ENCODE measurements at regions not wholly inside any gene's neighbourhood (a gene's known extent, or its start where the extent isn't known, plus 50 kb on each side); places are given as distances from the start of the nearest gene placed in this dataset.
"Not testable (repeated sequence)": the region's sequence is repeated elsewhere in the genome, so short reads cannot be mapped to it uniquely, and the experiment has no call there.

DNA sequence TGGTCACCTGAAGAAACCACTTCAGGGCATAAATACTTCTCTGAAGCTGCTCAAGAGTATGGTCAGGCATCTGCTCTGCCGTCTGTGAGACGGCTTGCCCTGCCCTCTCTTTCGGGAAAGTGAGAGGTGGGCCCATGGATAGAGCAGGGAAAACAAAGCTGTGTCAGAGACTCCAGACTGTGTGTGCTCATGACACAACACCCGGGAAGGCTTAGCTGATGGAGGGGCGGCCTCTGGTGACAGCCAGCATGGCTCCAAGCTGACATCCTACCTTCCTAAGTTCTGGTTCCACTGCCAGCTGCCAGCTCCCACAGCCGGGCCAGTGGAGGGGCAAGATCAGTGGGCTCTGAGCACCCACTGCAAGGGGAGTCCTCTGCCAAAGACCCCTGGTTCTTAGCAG lies 215.3 kb downstream of the ANKRD30B start:
- DNase-seq, result no peak
- Histone ChIP-seq H3K9me3 (no peaks in the 10 kb centered on the region), H3K4me1 (no peaks in the 10 kb centered on the region), H3K36me3 (no peaks in the 10 kb centered on the region), H3K27ac (no peak overlapping the region), H3K4me3 (no peak overlapping the region), H3K27me3 (no peaks in the 10 kb centered on the region)
- TF ChIP-seq, protein P1, sequence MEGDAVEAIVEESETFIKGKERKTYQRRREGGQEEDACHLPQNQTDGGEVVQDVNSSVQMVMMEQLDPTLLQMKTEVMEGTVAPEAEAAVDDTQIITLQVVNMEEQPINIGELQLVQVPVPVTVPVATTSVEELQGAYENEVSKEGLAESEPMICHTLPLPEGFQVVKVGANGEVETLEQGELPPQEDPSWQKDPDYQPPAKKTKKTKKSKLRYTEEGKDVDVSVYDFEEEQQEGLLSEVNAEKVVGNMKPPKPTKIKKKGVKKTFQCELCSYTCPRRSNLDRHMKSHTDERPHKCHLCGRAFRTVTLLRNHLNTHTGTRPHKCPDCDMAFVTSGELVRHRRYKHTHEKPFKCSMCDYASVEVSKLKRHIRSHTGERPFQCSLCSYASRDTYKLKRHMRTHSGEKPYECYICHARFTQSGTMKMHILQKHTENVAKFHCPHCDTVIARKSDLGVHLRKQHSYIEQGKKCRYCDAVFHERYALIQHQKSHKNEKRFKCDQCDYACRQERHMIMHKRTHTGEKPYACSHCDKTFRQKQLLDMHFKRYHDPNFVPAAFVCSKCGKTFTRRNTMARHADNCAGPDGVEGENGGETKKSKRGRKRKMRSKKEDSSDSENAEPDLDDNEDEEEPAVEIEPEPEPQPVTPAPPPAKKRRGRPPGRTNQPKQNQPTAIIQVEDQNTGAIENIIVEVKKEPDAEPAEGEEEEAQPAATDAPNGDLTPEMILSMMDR (IDR thresholded peaks at IDR 0.05), result no peak
- intact Hi-C loops (cut with DNase I; ENCODE audit: low total_unique reads), result no loop called here

DNA sequence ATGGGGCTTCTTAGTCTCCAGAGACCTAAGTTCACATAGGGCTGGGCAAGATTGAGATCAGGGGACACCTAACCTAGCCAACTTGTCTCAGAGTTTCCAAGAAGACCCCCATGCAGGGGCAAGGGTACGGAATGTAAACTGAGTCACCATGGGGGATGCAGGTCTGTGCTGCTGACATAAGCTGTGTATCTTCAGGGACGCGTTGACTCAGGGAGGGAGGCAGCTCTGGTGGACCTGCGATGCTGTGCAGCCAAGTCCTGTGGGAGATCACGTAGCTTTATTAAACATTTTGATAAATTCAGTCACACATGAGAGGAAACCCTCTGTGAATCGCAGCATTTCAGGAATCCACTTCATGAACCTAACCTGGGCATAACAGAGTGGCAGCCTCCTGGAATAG lies 216.0 kb downstream of the ANKRD30B start:
- intact Hi-C loops (cut with DNase I; ENCODE audit: low total_unique reads), result no loop called here
- TF ChIP-seq, protein P1 (IDR thresholded peaks at IDR 0.05), result no peak
- Histone ChIP-seq H3K27ac (no peak overlapping the region), H3K4me1 (no peaks in the 10 kb centered on the region), H3K4me3 (no peak overlapping the region), H3K9me3 (no peaks in the 10 kb centered on the region), H3K36me3 (no peaks in the 10 kb centered on the region), H3K27me3 (no peaks in the 10 kb centered on the region)
- no peak for DNase-seq

DNA sequence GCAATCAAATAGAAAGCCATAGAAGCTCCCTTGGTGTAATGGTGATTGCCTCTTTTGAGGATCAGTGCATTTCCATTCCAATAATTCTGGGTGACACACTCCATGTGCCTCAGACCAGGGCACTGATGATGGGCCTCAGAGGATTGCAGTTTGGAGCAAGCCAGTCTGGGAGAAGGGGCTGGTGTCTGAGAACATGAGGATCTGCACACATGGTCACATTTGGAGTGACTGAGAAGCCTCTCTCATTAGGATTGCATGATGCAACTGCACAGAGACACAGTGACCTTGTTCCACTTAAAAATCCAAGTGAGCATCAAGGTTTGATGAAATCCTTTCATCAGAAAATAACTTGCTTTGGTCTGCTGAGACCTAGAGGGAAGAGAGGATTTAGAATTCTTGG lies 216.4 kb downstream of the ANKRD30B start:
- H3K36me3 ChIP-seq, result no peaks in the 10 kb centered on the region
- H3K27ac ChIP-seq, result no peak overlapping the region
- no peak for DNase-seq
- no peaks in the 10 kb centered on the region for H3K9me3 ChIP-seq
- no peaks in the 10 kb centered on the region for H3K27me3 ChIP-seq
- intact Hi-C loops (cut with DNase I; ENCODE audit: low total_unique reads), result no loop called here
- TF ChIP-seq, protein P1 (IDR thresholded peaks at IDR 0.05), result no peak
- H3K4me3 ChIP-seq, result no peak overlapping the region
- no peaks in the 10 kb centered on the region for H3K4me1 ChIP-seq

DNA sequence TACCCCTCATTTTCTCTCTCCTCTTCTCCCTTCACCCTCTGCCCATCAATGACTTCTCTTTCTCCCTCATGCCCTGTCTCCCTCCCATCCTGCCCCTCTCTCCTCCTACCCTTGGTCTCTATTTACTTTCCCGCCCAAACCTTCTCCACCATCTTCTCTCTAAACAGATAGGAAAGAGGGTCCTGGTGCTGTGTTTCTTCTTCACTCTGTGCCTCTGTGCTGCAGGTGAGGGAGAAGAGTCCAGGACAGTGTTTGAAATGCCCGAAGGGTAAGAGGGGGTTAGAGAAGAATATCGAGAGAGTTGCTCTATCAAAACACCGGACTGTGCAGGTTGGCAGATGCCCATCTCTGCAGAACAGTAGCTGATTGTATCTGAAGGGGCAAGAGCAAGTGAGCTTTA lies 217.0 kb downstream of the ANKRD30B start:
- intact Hi-C loops (cut with DNase I; ENCODE audit: low total_unique reads); H3K4me3 ChIP-seq; H3K9me3 ChIP-seq; DNase-seq; H3K36me3 ChIP-seq; H3K27me3 ChIP-seq; H3K27ac ChIP-seq; H3K4me1 ChIP-seq: not testable (repeated sequence)

DNA sequence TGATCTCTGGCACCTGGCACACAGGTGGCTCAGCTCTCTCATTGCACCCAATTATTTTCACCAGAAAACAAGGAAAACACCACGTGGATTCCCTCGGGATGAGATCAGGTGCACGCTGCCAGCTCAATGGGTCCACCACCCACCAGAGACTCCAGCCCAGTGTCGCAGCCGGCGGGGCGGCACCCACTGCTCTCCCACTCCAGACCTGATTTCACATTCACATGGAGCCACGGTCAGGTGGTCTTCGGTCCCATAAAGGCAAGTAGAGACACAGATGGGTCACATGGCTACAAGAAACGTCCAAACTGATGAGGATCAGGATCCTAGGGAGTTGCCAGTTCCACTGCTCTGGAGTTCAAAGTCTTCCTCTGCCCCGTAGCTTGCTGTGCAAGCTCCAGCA lies 217.6 kb downstream of the ANKRD30B start:
- TF ChIP-seq, protein P1 (IDR thresholded peaks at IDR 0.05), result no peak
- no peaks in the 10 kb centered on the region for H3K27me3 ChIP-seq
- no peak for DNase-seq
- H3K36me3 ChIP-seq, result no peaks in the 10 kb centered on the region
- intact Hi-C loops (cut with DNase I; ENCODE audit: low total_unique reads), result no loop called here
- H3K4me3 ChIP-seq, result no peak overlapping the region
- H3K9me3 ChIP-seq, result no peaks in the 10 kb centered on the region
- H3K4me1 ChIP-seq, result peaks cover 0 to 2% (median 0%) of the 10 kb centered on the region in 4 donors
- H3K27ac ChIP-seq, result no peak overlapping the region

DNA sequence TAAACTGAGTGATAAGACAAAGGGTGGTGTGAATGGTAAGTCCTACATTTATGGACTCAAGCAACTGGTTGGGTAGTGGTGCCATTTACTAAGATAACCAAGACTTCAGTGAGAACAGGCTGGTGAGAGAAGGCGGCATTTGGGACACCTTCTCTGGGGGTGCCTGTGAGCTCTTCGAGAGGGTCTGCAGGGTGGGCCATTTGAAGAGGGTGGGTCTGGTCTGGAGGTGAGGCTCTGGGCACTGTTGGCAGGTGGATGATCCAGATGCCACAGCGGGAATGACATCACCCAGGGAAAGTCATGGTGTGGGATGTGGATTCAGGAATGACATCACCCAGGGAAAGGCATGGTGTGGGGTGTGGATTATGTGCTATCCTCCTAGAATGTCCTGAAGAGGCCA lies 219.3 kb downstream of the ANKRD30B start:
- H3K36me3 ChIP-seq; H3K4me3 ChIP-seq; H3K27ac ChIP-seq; H3K9me3 ChIP-seq; DNase-seq; intact Hi-C loops (cut with DNase I; ENCODE audit: low total_unique reads); H3K27me3 ChIP-seq: not testable (repeated sequence)
- H3K4me1 ChIP-seq, result peaks cover 0 to 19% (median 9%) of the 10 kb centered on the region in 4 donors

DNA sequence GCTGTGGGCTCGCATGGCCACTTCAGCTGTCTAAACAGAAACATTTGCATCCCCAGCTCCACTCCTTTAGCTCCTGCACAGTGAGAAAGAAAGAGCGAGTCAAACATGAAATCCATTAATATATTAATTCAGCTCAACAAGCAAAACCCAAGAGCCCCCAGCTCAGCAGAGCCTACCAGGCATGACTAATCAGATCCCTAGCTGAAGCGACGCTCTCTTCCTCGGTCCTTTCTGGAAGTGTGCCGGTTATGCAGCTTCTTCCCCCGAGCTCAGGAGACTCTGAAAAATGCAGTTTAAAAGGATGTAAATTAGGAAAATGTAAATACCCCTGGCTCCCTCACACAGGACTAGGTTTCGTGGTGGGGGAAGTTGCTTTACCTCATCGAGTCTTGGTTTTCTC lies 221.5 kb downstream of the ANKRD30B start:
- Histone ChIP-seq H3K27ac (no peak overlapping the region), H3K4me3 (no peak overlapping the region), H3K27me3 (no peaks in the 10 kb centered on the region), H3K4me1 (peaks cover 0 to 36% (median 12%) of the 10 kb centered on the region in 4 donors), H3K36me3 (no peaks in the 10 kb centered on the region), H3K9me3 (no peaks in the 10 kb centered on the region)
- TF ChIP-seq, protein P1 (IDR thresholded peaks at IDR 0.05), result no peak
- no peak for DNase-seq
- intact Hi-C loops (cut with DNase I; ENCODE audit: low total_unique reads), result no loop called here
